ENCODE measurements at regions not wholly inside any gene's neighbourhood (a gene's known extent, or its start where the extent isn't known, plus 50 kb on each side); places are given as distances from the start of the nearest gene placed in this dataset.

- no peak for DNase-seq
- TF ChIP-seq, protein P1, sequence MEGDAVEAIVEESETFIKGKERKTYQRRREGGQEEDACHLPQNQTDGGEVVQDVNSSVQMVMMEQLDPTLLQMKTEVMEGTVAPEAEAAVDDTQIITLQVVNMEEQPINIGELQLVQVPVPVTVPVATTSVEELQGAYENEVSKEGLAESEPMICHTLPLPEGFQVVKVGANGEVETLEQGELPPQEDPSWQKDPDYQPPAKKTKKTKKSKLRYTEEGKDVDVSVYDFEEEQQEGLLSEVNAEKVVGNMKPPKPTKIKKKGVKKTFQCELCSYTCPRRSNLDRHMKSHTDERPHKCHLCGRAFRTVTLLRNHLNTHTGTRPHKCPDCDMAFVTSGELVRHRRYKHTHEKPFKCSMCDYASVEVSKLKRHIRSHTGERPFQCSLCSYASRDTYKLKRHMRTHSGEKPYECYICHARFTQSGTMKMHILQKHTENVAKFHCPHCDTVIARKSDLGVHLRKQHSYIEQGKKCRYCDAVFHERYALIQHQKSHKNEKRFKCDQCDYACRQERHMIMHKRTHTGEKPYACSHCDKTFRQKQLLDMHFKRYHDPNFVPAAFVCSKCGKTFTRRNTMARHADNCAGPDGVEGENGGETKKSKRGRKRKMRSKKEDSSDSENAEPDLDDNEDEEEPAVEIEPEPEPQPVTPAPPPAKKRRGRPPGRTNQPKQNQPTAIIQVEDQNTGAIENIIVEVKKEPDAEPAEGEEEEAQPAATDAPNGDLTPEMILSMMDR (IDR thresholded peaks at IDR 0.05) = no peak
- no peak overlapping the region for H3K27ac ChIP-seq
- no peaks in the 10 kb centered on the region for H3K36me3 ChIP-seq
- intact Hi-C loops (cut with DNase I) = no loop called here
- 88% methylated on average over 9 of the region's 9 CpGs for WGBS, 2 donors
- H3K27me3 ChIP-seq = peaks cover 0 to 11% (median 0%) of the 10 kb centered on the region in 3 donors
- H3K9me3 ChIP-seq = no peaks in the 10 kb centered on the region
- H3K4me1 ChIP-seq = no peaks in the 10 kb centered on the region
- no peak overlapping the region for H3K4me3 ChIP-seq
These were observed 168.0 kb upstream of the MYL2 start for GRCh38 chr12:111088409-111088808.

DNA sequence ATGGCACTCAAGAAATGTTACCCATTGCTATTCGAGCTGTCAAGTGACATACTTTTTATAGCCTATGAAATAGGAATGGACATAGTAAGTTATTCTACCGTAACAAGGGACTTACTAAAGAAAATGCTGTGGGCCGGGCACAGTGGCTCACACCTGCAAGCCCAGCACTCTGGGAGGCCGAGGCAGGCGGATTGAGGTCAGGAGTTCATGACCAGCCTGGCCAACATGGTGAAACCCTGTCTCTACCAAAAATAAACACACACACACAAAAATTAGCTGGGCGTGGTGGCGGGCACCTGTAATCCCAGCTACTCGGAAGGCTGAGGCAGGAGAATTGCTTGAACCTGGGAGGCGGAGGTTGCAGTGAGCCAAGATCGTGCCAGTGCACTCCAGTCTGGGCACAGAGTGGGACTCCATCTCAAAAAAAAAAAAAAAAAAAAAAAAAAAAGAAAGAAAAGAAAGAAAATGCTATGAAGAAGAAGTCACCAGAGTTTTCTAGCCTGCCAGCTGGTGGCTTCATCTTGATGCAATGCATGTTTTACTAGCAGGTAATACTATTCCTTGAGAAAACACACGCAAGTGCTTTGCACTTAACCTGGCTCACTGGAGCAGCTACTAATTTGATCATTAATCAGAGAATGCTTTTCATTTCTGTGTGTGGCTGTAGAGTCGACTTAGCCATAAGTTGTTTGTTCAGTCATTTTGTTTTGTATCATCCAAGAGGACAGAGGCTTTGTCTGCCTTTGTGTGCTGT is 166.7 kb upstream of the MYL2 start:
- H3K4me3 ChIP-seq = no peak overlapping the region
- no peak for DNase-seq
- H3K9me3 ChIP-seq = no peaks in the 10 kb centered on the region
- TF ChIP-seq EP300 (IDR thresholded peaks at IDR 0.05) (no peak), POLR2A (IDR thresholded peaks at IDR 0.05) (no peak), POLR2AphosphoS5 (IDR thresholded peaks at IDR 0.05) (no peak)
- TF ChIP-seq, protein P1 (IDR thresholded peaks at IDR 0.05) = no peak
- no peaks in the 10 kb centered on the region for H3K36me3 ChIP-seq
- no peaks in the 10 kb centered on the region for H3K4me1 ChIP-seq
- H3K27ac ChIP-seq = no peak overlapping the region
- WGBS, 2 donors = 40 to 77% methylated on average over 12 of the region's 12 CpGs
- peaks cover 0 to 21% (median 0%) of the 10 kb centered on the region in 3 donors for H3K27me3 ChIP-seq
- intact Hi-C loops (cut with DNase I) = no loop called here

GRCh38 chr12:111085096-111085495 is 164.7 kb upstream of the MYL2 start:
- WGBS, 2 donors = 52 to 84% methylated on average over 1 of the region's 1 CpG
- no peak overlapping the region for H3K4me3 ChIP-seq
- H3K36me3 ChIP-seq = no peaks in the 10 kb centered on the region
- no peak overlapping the region for H3K27ac ChIP-seq
- H3K4me1 ChIP-seq = no peaks in the 10 kb centered on the region
- no peak for TF ChIP-seq POLR2AphosphoS5 (IDR thresholded peaks at IDR 0.05)
- TF ChIP-seq, protein P1 (IDR thresholded peaks at IDR 0.05) = no peak
- TF ChIP-seq POLR2A (IDR thresholded peaks at IDR 0.05) = no peak
- TF ChIP-seq EP300 (IDR thresholded peaks at IDR 0.05) = no peak
- peaks cover 0 to 28% (median 0%) of the 10 kb centered on the region in 3 donors for H3K27me3 ChIP-seq
- DNase-seq = no peak
- intact Hi-C loops (cut with DNase I) = no loop called here
- H3K9me3 ChIP-seq = no peaks in the 10 kb centered on the region

DNA sequence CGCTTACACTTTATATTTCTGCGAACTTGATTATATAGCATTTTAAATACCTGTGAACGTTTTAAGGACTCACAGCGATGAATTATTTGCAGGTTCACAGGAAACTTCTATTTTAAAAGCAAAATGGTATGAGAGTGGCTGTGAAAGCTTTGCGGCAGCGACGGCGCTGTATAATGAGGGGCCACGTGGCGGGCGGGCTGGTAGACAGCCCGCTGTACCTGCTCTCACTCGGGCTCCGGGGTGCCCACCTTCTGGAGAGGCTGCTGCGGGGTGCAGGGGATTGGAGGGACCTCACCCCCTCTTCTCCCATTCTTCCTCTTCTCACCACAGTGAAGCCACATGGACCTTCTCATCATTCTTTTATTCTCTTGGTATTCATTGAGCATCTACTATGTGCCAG is 164.2 kb upstream of the MYL2 start:
- WGBS, 2 donors = 85 to 87% methylated on average over 15 of the region's 15 CpGs
- Histone ChIP-seq H3K4me1 (no peaks in the 10 kb centered on the region), H3K27ac (no peak overlapping the region), H3K27me3 (peaks cover 0 to 28% (median 0%) of the 10 kb centered on the region in 3 donors), H3K36me3 (no peaks in the 10 kb centered on the region), H3K9me3 (no peaks in the 10 kb centered on the region), H3K4me3 (no peak overlapping the region)
- intact Hi-C loops (cut with DNase I) = no loop called here
- TF ChIP-seq, protein P1 (IDR thresholded peaks at IDR 0.05) = no peak
- no peak for TF ChIP-seq POLR2AphosphoS5 (IDR thresholded peaks at IDR 0.05)
- DNase-seq = no peak

GRCh38 chr12:111084158-111084557 is 163.8 kb upstream of the MYL2 start:
- Histone ChIP-seq H3K36me3 (no peaks in the 10 kb centered on the region), H3K9me3 (no peaks in the 10 kb centered on the region), H3K4me3 (no peak overlapping the region), H3K27me3 (peaks cover 0 to 28% (median 0%) of the 10 kb centered on the region in 3 donors), H3K27ac (no peak overlapping the region), H3K4me1 (no peaks in the 10 kb centered on the region)
- TF ChIP-seq POLR2A (IDR thresholded peaks at IDR 0.05) (no peak), POLR2AphosphoS5 (IDR thresholded peaks at IDR 0.05) (no peak)
- 50 to 57% methylated on average over 4 of the region's 4 CpGs for WGBS, 2 donors
- intact Hi-C loops (cut with DNase I) = no loop called here
- no peak for DNase-seq

Measured in sigmoid colon (tissue), 6 donors.